MCF 10A (cell line): ENCODE measurements at regions not wholly inside any gene's neighbourhood (a gene's known extent, or its start where the extent isn't known, plus 50 kb on each side); places are given as distances from the start of the nearest gene placed in this dataset.

Experiments used
- BruUV-seq: library from RNA; stranded (reverse); fragments of 400-500 nt; replicated peaks from 2 replicates; lab custom pipeline; 2021; lab: Mats Ljungman, UMichigan
- CTCF ChIA-PET: fragments of 300-600 bp; sonication (Branson Sonifier 250); formaldehyde crosslinking; extraction: SDS; loops from one replicate; lab custom pipeline; 2021; ENCODE audit warnings: antibody characterized with exemption, inconsistent platforms; lab: Yijun Ruan, JAX
- POLR2A ChIA-PET: fragments of 300-600, 350-650 bp; sonication (Branson Sonifier 250); formaldehyde crosslinking; extraction: SDS; loops from one replicate; lab custom pipeline; 2020; ENCODE audit warnings: antibody characterized with exemption, inconsistent platforms; lab: Yijun Ruan, JAX
- DNase-seq: peaks from one replicate; pipeline ENCODE4 v3.0.0-alpha.2; 2018; ENCODE audit not compliant: unreplicated experiment
- H3K27ac Mint-ChIP-seq: one replicate; pipeline ENCODE4 v1.8.0; 2022; ENCODE audit warnings: mild to moderate bottlenecking, low read depth, mixed read lengths; ENCODE audit not compliant: unreplicated experiment
- H3K27me3 Mint-ChIP-seq: one replicate; pipeline ENCODE4 v1.8.0; 2022; ENCODE audit warnings: mixed read lengths; ENCODE audit not compliant: insufficient read depth, unreplicated experiment
- H3K36me3 Mint-ChIP-seq: one replicate; pipeline ENCODE4 v1.8.0; 2022; ENCODE audit warnings: mild to moderate bottlenecking, moderate library complexity, mixed read lengths; ENCODE audit not compliant: insufficient read depth, unreplicated experiment
- H3K4me1 Mint-ChIP-seq: one replicate; pipeline ENCODE4 v1.8.0; 2022; ENCODE audit warnings: mixed read lengths; ENCODE audit not compliant: insufficient read depth, unreplicated experiment
- H3K4me3 Mint-ChIP-seq: one replicate; pipeline ENCODE4 v1.8.0; 2022; ENCODE audit warnings: mild to moderate bottlenecking, moderate library complexity, mixed read lengths; ENCODE audit not compliant: unreplicated experiment
- H3K9me3 Mint-ChIP-seq: one replicate; pipeline ENCODE4 v1.8.0; 2022; ENCODE audit warnings: mixed read lengths; ENCODE audit not compliant: unreplicated experiment
- CTCF ChIP-seq: fragments of 200-600 bp; IDR thresholded peaks from one replicate; pipeline ENCODE4 v1.8.0; 2022; ENCODE audit warnings: antibody characterized with exemption, mild to moderate bottlenecking; ENCODE audit not compliant: unreplicated experiment
- intact Hi-C: fragments of 100-400 bp; cut with micrococcal nuclease; formaldehyde crosslinking; loops from 2 replicates; pipeline ENCODE4 v1.14.1; 2022

- H3K9me3 Mint-ChIP-seq, result no peaks in the 10 kb centered on the region
- DNase-seq, result no peak
- intact Hi-C loops, result no loop called here
- no TSS peak for BruUV-seq
- POLR2A ChIA-PET, result interaction anchor here (1.2 to 6.4 kb wide), 3 partner anchors 7 to 93 kb away, joined by 4 to 44 read pairs (median 15); no protein-coding TSS in a partner anchor
- CTCF ChIA-PET, result interaction anchor here (0.7 to 1.2 kb wide), 2 partner anchors 26 to 138 kb away, joined by 3 read pairs; no protein-coding TSS in a partner anchor
- no peak overlapping the region for H3K27ac Mint-ChIP-seq
- no peak overlapping the region for H3K4me3 Mint-ChIP-seq
- no peak for TF ChIP-seq CTCF
- H3K27me3 Mint-ChIP-seq, result no peaks in the 10 kb centered on the region
- H3K36me3 Mint-ChIP-seq, result no peaks in the 10 kb centered on the region
- H3K4me1 Mint-ChIP-seq, result peaks cover 21% of the 10 kb centered on the region
Measured at GRCh38 chr18:22838221-22838620, 94.9 kb upstream of the RBBP8 start.

- Mint-ChIP-seq H3K4me1 (peaks cover 27% of the 10 kb centered on the region), H3K9me3 (no peaks in the 10 kb centered on the region), H3K4me3 (no peak overlapping the region), H3K36me3 (no peaks in the 10 kb centered on the region), H3K27ac (no peak overlapping the region), H3K27me3 (no peaks in the 10 kb centered on the region)
- BruUV-seq, result no TSS peak
- TF ChIP-seq CTCF, result no peak
- ChIA-PET POLR2A (interaction anchor here (1.2 to 6.4 kb wide), 6 partner anchors 8 to 92 kb away, joined by 3 to 44 read pairs (median 10); no protein-coding TSS in a partner anchor), CTCF (interaction anchor here (0.7 to 1.2 kb wide), 2 partner anchors 26 to 138 kb away, joined by 3 read pairs; no protein-coding TSS in a partner anchor)
- DNase-seq, result no peak
- intact Hi-C loops, result no loop called here
Measured at GRCh38 chr18:22838639-22839277, 94.4 kb upstream of the RBBP8 start.

- no TSS peak for BruUV-seq
- no peak for TF ChIP-seq CTCF
- H3K27ac Mint-ChIP-seq, result no peak overlapping the region
- POLR2A ChIA-PET, result interaction anchor here (1.1 to 6.4 kb wide), 8 partner anchors 9 to 94 kb away, joined by 3 to 44 read pairs (median 5); partner anchors contain the start of gene RBBP8
- H3K4me1 Mint-ChIP-seq, result peaks cover 33% of the 10 kb centered on the region
- no peak for DNase-seq
- CTCF ChIA-PET, result interaction anchor here (0.7 to 1.4 kb wide), 3 partner anchors 25 to 137 kb away, joined by 3 to 4 read pairs (median 3); no protein-coding TSS in a partner anchor
- intact Hi-C loops, result no loop called here
- no peak overlapping the region for H3K4me3 Mint-ChIP-seq
- no peaks in the 10 kb centered on the region for H3K27me3 Mint-ChIP-seq
- no peaks in the 10 kb centered on the region for H3K9me3 Mint-ChIP-seq
- no peaks in the 10 kb centered on the region for H3K36me3 Mint-ChIP-seq
Measured at GRCh38 chr18:22839340-22839821, 93.7 kb upstream of the RBBP8 start.

DNA sequence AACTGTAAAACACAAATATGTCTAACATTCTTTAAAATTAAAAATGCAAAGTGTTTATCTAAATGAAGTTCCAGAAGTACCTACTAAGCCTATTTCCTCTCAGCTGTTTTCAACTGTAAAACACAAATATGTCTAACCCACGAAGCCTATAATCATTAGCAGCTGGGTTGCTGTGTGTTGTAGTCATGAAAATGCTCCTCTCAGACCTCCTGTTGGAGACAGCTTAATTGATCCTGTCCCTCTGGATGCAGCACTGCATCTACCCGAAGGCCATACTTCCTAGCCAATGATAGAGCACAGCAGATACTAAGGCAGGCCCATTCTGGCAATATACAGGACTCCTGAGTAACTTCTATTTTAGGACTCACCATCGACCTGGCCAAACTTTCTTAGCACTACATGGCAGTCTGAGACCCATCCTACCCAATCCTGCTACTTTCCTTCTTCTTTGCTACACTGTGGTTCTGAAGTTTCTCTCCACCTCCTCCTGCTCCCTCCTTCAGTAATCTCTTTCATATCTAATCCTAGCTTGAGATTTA, 92.5 kb upstream of the RBBP8 start:
- BruUV-seq, result no TSS peak
- H3K27ac Mint-ChIP-seq, result no peak overlapping the region
- H3K27me3 Mint-ChIP-seq, result no peaks in the 10 kb centered on the region
- no peak for DNase-seq
- intact Hi-C loops, result no loop called here
- no peaks in the 10 kb centered on the region for H3K9me3 Mint-ChIP-seq
- ChIA-PET CTCF (interaction anchor here (0.6 to 3.6 kb wide), 6 partner anchors 11 to 144 kb away, joined by 3 to 14 read pairs (median 5); no protein-coding TSS in a partner anchor), POLR2A (interaction anchor here (1.3 to 6.4 kb wide), 7 partner anchors 8 to 129 kb away, joined by 3 to 54 read pairs (median 14); partner anchors contain the start of gene RBBP8)
- no peak overlapping the region for H3K4me3 Mint-ChIP-seq
- H3K4me1 Mint-ChIP-seq, result peaks cover 40% of the 10 kb centered on the region
- TF ChIP-seq CTCF, result no peak
- H3K36me3 Mint-ChIP-seq, result no peaks in the 10 kb centered on the region
